ENCODE measurements at regions not wholly inside any gene's neighbourhood (a gene's known extent, or its start where the extent isn't known, plus 50 kb on each side); places are given as distances from the start of the nearest gene placed in this dataset.
"Not testable (repeated sequence)": the region's sequence is repeated elsewhere in the genome, so short reads cannot be mapped to it uniquely, and the experiment has no call there.

GRCh38 chr2:163906410-163906809 lies 170.6 kb upstream of the FIGN start:
- CTCF ChIA-PET = no interaction called here
- H3K4me1 Mint-ChIP-seq (ENCODE audit: low read depth, unreplicated experiment) = no peaks in the 10 kb centered on the region
- BruUV-seq (replicated peaks) = no TSS peak

DNA sequence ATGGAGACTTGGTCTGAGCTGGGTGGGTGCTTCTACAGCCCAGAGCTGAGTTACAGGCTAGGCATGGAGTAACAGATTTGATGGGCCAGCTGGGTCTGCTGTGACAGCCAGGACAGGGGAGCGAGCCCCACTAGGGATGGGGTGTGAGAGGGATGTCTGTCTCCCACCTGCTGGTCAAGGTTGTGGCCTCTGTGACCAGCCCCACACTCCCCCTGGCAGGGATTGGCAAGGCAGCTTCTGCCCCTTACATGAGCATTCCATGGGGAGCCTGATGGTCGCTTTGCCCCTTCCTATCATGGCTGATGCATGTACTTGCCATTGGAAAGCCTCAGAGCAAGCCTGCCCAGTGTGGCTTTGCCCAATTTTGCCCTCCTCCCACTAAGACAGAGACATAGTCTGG lies 162.0 kb upstream of the FIGN start:
- Mint-ChIP-seq H3K4me1 (ENCODE audit: low read depth, unreplicated experiment) (no peaks in the 10 kb centered on the region), H3K36me3 (ENCODE audit: insufficient read depth, unreplicated experiment) (no peaks in the 10 kb centered on the region), H3K9me3 (ENCODE audit: unreplicated experiment) (peaks cover 15% of the 10 kb centered on the region), H3K27me3 (ENCODE audit: insufficient read depth, unreplicated experiment) (no peaks in the 10 kb centered on the region), H3K4me3 (ENCODE audit: unreplicated experiment) (no peak overlapping the region), H3K27ac (ENCODE audit: unreplicated experiment) (no peak overlapping the region)
- Histone ChIP-seq H3K36me3 (ENCODE audit: control insufficient read depth, insufficient read depth, low read length) (no peaks in the 10 kb centered on the region), H3K4me1 (no peaks in the 10 kb centered on the region), H3K9me3 (peaks cover 13% of the 10 kb centered on the region), H3K27me3 (replicated peaks; ENCODE audit: control insufficient read depth, insufficient read depth, low read length) (no peaks in the 10 kb centered on the region), H3K4me3 (ENCODE audit: low read depth, low read length) (no peak overlapping the region)
- intact Hi-C loops (cut with micrococcal nuclease; ENCODE audit: unreplicated experiment) = no loop called here
- CTCF ChIA-PET = no interaction called here
- DNase-seq = no peak
- TF ChIP-seq, protein P1, sequence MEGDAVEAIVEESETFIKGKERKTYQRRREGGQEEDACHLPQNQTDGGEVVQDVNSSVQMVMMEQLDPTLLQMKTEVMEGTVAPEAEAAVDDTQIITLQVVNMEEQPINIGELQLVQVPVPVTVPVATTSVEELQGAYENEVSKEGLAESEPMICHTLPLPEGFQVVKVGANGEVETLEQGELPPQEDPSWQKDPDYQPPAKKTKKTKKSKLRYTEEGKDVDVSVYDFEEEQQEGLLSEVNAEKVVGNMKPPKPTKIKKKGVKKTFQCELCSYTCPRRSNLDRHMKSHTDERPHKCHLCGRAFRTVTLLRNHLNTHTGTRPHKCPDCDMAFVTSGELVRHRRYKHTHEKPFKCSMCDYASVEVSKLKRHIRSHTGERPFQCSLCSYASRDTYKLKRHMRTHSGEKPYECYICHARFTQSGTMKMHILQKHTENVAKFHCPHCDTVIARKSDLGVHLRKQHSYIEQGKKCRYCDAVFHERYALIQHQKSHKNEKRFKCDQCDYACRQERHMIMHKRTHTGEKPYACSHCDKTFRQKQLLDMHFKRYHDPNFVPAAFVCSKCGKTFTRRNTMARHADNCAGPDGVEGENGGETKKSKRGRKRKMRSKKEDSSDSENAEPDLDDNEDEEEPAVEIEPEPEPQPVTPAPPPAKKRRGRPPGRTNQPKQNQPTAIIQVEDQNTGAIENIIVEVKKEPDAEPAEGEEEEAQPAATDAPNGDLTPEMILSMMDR (IDR thresholded peaks at IDR 0.05; ENCODE audit: insufficient read depth in 1 of 2, low read depth in 1 of 2, low read length in 1 of 2, severe bottlenecking in 1 of 2, unreplicated experiment in 1 of 2) = no peak
- POLR2A ChIA-PET = no interaction called here
- BruUV-seq (replicated peaks) = no TSS peak

More at GRCh38 chr2:163906410-163906809, 170.6 kb upstream of the FIGN start:
- Histone ChIP-seq H3K4me1 (no peaks in the 10 kb centered on the region), H3K36me3 (ENCODE audit: control insufficient read depth, insufficient read depth, low read length) (no peaks in the 10 kb centered on the region), H3K4me3 (ENCODE audit: low read depth, low read length) (no peak overlapping the region), H3K27me3 (replicated peaks; ENCODE audit: control insufficient read depth, insufficient read depth, low read length) (no peaks in the 10 kb centered on the region), H3K9me3 (peaks cover 10% of the 10 kb centered on the region; the same call in 1 of the 2 replicates)
- POLR2A ChIA-PET = no interaction called here
- H3K27ac Mint-ChIP-seq (ENCODE audit: unreplicated experiment) = no peak overlapping the region
- TF ChIP-seq, protein P1 (IDR thresholded peaks at IDR 0.05; ENCODE audit: insufficient read depth in 1 of 2, low read depth in 1 of 2, low read length in 1 of 2, severe bottlenecking in 1 of 2, unreplicated experiment in 1 of 2) = no peak
- no peaks in the 10 kb centered on the region for H3K36me3 Mint-ChIP-seq (ENCODE audit: insufficient read depth, unreplicated experiment)
- intact Hi-C loops (cut with micrococcal nuclease; ENCODE audit: unreplicated experiment) = no loop called here
- H3K4me3 Mint-ChIP-seq (ENCODE audit: unreplicated experiment) = no peak overlapping the region
- DNase-seq = no peak
- H3K9me3 Mint-ChIP-seq (ENCODE audit: unreplicated experiment) = peaks cover 26% of the 10 kb centered on the region
- H3K27me3 Mint-ChIP-seq (ENCODE audit: insufficient read depth, unreplicated experiment) = no peaks in the 10 kb centered on the region

GRCh38 chr2:163893444-163893843 lies 157.6 kb upstream of the FIGN start:
- H3K9me3 ChIP-seq; intact Hi-C loops (cut with micrococcal nuclease; ENCODE audit: unreplicated experiment); H3K27ac Mint-ChIP-seq (ENCODE audit: unreplicated experiment); H3K27me3 ChIP-seq (replicated peaks; ENCODE audit: control insufficient read depth, insufficient read depth, low read length); H3K4me3 ChIP-seq (ENCODE audit: low read depth, low read length); DNase-seq; H3K36me3 Mint-ChIP-seq (ENCODE audit: insufficient read depth, unreplicated experiment); CTCF ChIA-PET; H3K4me3 Mint-ChIP-seq (ENCODE audit: unreplicated experiment); POLR2A ChIA-PET; H3K4me1 ChIP-seq; H3K36me3 ChIP-seq (ENCODE audit: control insufficient read depth, insufficient read depth, low read length); BruUV-seq (replicated peaks); H3K4me1 Mint-ChIP-seq (ENCODE audit: low read depth, unreplicated experiment); H3K27me3 Mint-ChIP-seq (ENCODE audit: insufficient read depth, unreplicated experiment): not testable (repeated sequence)
- H3K9me3 Mint-ChIP-seq (ENCODE audit: unreplicated experiment) = peaks cover 16% of the 10 kb centered on the region

DNA sequence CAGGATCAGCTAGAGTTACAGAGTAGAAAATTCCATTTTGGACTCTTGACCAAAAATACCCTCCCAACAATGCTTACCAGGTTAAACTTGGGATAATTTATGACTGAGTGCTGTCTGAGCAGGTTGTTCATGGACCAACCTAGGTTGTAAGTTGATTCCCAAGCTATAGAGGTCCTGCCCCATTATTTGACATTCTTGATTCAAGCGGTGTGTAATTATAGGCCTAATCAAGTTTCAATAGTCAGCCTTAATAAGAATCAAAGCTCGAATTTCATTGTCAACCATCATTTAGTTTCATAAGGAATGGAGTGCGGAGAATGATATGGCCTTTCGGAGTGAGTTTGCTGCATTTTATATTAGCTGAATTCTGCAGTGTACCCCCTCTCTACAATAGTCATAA lies 152.8 kb upstream of the FIGN start:
- Histone ChIP-seq H3K4me1 (no peaks in the 10 kb centered on the region), H3K9me3 (no peaks in the 10 kb centered on the region; the same call in 1 of the 2 replicates), H3K4me3 (ENCODE audit: low read depth, low read length) (no peak overlapping the region), H3K27me3 (replicated peaks; ENCODE audit: control insufficient read depth, insufficient read depth, low read length) (no peaks in the 10 kb centered on the region), H3K36me3 (ENCODE audit: control insufficient read depth, insufficient read depth, low read length) (no peaks in the 10 kb centered on the region)
- Mint-ChIP-seq H3K27me3 (ENCODE audit: insufficient read depth, unreplicated experiment) (no peaks in the 10 kb centered on the region), H3K36me3 (ENCODE audit: insufficient read depth, unreplicated experiment) (no peaks in the 10 kb centered on the region), H3K4me1 (ENCODE audit: low read depth, unreplicated experiment) (no peaks in the 10 kb centered on the region), H3K27ac (ENCODE audit: unreplicated experiment) (no peak overlapping the region), H3K4me3 (ENCODE audit: unreplicated experiment) (no peak overlapping the region), H3K9me3 (ENCODE audit: unreplicated experiment) (peaks cover 12% of the 10 kb centered on the region)
- TF ChIP-seq, protein P1 (IDR thresholded peaks at IDR 0.05; ENCODE audit: insufficient read depth in 1 of 2, low read depth in 1 of 2, low read length in 1 of 2, severe bottlenecking in 1 of 2, unreplicated experiment in 1 of 2) = no peak
- no TSS peak for BruUV-seq (replicated peaks)
- intact Hi-C loops (cut with micrococcal nuclease; ENCODE audit: unreplicated experiment) = no loop called here
- no peak for DNase-seq
- ChIA-PET POLR2A (no interaction called here), CTCF (no interaction called here)

All from Caco-2 (cell line).